Neural cell (in vitro differentiated cells): ENCODE measurements at regions not wholly inside any gene's neighbourhood (a gene's known extent, or its start where the extent isn't known, plus 50 kb on each side); places are given as distances from the start of the nearest gene placed in this dataset.

Experiments used
- EP300 ChIP-seq: fragments of 450-650 bp; conservative IDR thresholded peaks from 2 replicates; pipeline ENCODE4 v1.6.1; 2014; ENCODE audit warnings: antibody characterized with exemption, mild to moderate bottlenecking, moderate library complexity; ENCODE audit not compliant: poor library complexity, severe bottlenecking
- EZH2 ChIP-seq: fragments of 200-600, 300-800 bp; shearing (Covaris generic), sonication (generic); IDR thresholded peaks from 2 replicates; pipeline ENCODE4 v1.6.1; 2014; ENCODE audit warnings: antibody characterized with exemption, low read length, borderline replicate concordance, mild to moderate bottlenecking; ENCODE audit not compliant: insufficient read depth, poor library complexity, severe bottlenecking
- MXI1 ChIP-seq: fragments of 450-650 bp; conservative IDR thresholded peaks from 2 replicates; pipeline ENCODE4 v1.6.1; 2014; ENCODE audit warnings: antibody characterized with exemption, mild to moderate bottlenecking; ENCODE audit not compliant: poor library complexity, severe bottlenecking
- POLR2AphosphoS5 ChIP-seq: IDR thresholded peaks from 2 replicates; pipeline ENCODE4 v1.6.1; 2012
- RAD21 ChIP-seq: fragments of 450-650 bp; conservative IDR thresholded peaks from 2 replicates; pipeline ENCODE4 v1.6.1; 2014; ENCODE audit warnings: antibody characterized with exemption, mild to moderate bottlenecking, moderate library complexity
- SMC3 ChIP-seq: fragments of 450-650 bp; conservative IDR thresholded peaks from 2 replicates; pipeline ENCODE4 v1.6.1; 2014; ENCODE audit warnings: antibody characterized with exemption, mild to moderate bottlenecking, moderate library complexity; ENCODE audit not compliant: poor library complexity
- TAF1 ChIP-seq: IDR thresholded peaks from 2 replicates; pipeline ENCODE4 v1.6.1; 2012; ENCODE audit warnings: low read depth
- TF ChIP-seq, protein P1 (sequence below): IDR thresholded peaks from 2 replicates; pipeline ENCODE4 v1.6.1; 2012; ENCODE audit warnings: borderline replicate concordance
- TF ChIP-seq, protein P2 (sequence below): fragments of 450-650 bp; IDR thresholded peaks from 2 replicates; pipeline ENCODE4 v1.5.1; 2014; ENCODE audit warnings: antibody characterized with exemption, mild to moderate bottlenecking, moderate library complexity; ENCODE audit not compliant: poor library complexity, severe bottlenecking

DNA sequence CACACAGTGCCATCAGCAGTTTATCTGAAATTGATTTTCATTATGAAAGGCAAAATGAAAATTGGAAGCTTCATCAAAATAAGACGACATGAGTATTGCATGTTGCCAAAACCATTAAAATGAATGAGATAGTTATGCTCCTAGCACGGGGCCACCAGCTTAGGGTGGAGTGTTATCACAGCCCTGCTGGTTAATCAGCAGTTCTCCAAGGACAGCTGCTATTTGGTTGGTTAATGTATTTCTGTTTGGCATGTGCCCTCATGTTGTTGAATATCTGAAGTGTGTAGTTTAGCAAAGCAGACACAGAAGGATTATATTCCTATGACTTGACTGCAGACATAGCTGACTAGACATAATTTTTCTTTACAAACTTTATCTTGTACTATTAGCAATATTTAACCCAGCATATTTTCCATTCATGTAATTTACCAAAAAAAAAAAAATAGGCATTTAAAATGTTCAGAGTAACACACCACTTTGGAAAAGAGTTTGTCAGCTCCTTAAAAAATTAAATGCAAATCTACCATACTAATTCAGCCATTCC, 98.6 kb upstream of the PIK3R1 start:
- TF ChIP-seq, protein P1, sequence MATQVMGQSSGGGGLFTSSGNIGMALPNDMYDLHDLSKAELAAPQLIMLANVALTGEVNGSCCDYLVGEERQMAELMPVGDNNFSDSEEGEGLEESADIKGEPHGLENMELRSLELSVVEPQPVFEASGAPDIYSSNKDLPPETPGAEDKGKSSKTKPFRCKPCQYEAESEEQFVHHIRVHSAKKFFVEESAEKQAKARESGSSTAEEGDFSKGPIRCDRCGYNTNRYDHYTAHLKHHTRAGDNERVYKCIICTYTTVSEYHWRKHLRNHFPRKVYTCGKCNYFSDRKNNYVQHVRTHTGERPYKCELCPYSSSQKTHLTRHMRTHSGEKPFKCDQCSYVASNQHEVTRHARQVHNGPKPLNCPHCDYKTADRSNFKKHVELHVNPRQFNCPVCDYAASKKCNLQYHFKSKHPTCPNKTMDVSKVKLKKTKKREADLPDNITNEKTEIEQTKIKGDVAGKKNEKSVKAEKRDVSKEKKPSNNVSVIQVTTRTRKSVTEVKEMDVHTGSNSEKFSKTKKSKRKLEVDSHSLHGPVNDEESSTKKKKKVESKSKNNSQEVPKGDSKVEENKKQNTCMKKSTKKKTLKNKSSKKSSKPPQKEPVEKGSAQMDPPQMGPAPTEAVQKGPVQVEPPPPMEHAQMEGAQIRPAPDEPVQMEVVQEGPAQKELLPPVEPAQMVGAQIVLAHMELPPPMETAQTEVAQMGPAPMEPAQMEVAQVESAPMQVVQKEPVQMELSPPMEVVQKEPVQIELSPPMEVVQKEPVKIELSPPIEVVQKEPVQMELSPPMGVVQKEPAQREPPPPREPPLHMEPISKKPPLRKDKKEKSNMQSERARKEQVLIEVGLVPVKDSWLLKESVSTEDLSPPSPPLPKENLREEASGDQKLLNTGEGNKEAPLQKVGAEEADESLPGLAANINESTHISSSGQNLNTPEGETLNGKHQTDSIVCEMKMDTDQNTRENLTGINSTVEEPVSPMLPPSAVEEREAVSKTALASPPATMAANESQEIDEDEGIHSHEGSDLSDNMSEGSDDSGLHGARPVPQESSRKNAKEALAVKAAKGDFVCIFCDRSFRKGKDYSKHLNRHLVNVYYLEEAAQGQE: no peak
- TF ChIP-seq POLR2AphosphoS5: no peak
- TF ChIP-seq, protein P2, sequence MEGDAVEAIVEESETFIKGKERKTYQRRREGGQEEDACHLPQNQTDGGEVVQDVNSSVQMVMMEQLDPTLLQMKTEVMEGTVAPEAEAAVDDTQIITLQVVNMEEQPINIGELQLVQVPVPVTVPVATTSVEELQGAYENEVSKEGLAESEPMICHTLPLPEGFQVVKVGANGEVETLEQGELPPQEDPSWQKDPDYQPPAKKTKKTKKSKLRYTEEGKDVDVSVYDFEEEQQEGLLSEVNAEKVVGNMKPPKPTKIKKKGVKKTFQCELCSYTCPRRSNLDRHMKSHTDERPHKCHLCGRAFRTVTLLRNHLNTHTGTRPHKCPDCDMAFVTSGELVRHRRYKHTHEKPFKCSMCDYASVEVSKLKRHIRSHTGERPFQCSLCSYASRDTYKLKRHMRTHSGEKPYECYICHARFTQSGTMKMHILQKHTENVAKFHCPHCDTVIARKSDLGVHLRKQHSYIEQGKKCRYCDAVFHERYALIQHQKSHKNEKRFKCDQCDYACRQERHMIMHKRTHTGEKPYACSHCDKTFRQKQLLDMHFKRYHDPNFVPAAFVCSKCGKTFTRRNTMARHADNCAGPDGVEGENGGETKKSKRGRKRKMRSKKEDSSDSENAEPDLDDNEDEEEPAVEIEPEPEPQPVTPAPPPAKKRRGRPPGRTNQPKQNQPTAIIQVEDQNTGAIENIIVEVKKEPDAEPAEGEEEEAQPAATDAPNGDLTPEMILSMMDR: no peak
- no peak for TF ChIP-seq EZH2
- TF ChIP-seq EP300: no peak
- TF ChIP-seq RAD21: no peak
- TF ChIP-seq TAF1: no peak
- TF ChIP-seq MXI1: no peak
- TF ChIP-seq SMC3: no peak
